Activated CD8-positive, alpha-beta T cell treated with anti-CD3 and anti-CD28 coated beads, Interleukin-2, amount 10 ng/mL, durations not matched to agents 7 days and 5 days (primary cell): ENCODE measurements at regions not wholly inside any gene's neighbourhood (a gene's known extent, or its start where the extent isn't known, plus 50 kb on each side); places are given as distances from the start of the nearest gene placed in this dataset.
"Not testable (repeated sequence)": the region's sequence is repeated elsewhere in the genome, so short reads cannot be mapped to it uniquely, and the experiment has no call there.

ENCODE experiments used
- ATAC-seq: fragments of 150-1000 bp; cut with Tn5 transposase; one replicate; pipeline ENCODE4 v1.10.0; 2021; ENCODE audit warnings: moderate library complexity
- CTCF ChIA-PET: fragments of 350-600 bp; sonication (Branson Sonifier 250); formaldehyde crosslinking; loops from one replicate; lab custom pipeline; 2021; ENCODE audit warnings: antibody characterized with exemption; lab: Charles Lee
- POLR2A ChIA-PET: fragments of 350-600 bp; sonication (Branson Sonifier 250); formaldehyde crosslinking; loops from one replicate; lab custom pipeline; 2021; ENCODE audit warnings: antibody characterized with exemption; lab: Charles Lee
- DNase-seq: peaks from one replicate; pipeline ENCODE4 v3.0.0-alpha.2; 2020
- H3K27ac Mint-ChIP-seq: one replicate; pipeline ENCODE4 v1.8.0; 2021; ENCODE audit warnings: mild to moderate bottlenecking, mixed read lengths
- H3K27me3 Mint-ChIP-seq: one replicate; pipeline ENCODE4 v1.8.0; 2021; ENCODE audit warnings: low read depth, mixed read lengths
- H3K36me3 Mint-ChIP-seq: one replicate; pipeline ENCODE4 v1.8.0; 2021; ENCODE audit warnings: low read depth, mixed read lengths
- H3K4me1 Mint-ChIP-seq: one replicate; pipeline ENCODE4 v1.8.0; 2021; ENCODE audit warnings: low read depth, mixed read lengths
- H3K4me3 Mint-ChIP-seq: one replicate; pipeline ENCODE4 v1.8.0; 2021; ENCODE audit warnings: mild to moderate bottlenecking, mixed read lengths
- H3K9me3 Mint-ChIP-seq: one replicate; pipeline ENCODE4 v1.8.0; 2022; ENCODE audit warnings: mixed read lengths; ENCODE audit not compliant: insufficient read depth

DNA sequence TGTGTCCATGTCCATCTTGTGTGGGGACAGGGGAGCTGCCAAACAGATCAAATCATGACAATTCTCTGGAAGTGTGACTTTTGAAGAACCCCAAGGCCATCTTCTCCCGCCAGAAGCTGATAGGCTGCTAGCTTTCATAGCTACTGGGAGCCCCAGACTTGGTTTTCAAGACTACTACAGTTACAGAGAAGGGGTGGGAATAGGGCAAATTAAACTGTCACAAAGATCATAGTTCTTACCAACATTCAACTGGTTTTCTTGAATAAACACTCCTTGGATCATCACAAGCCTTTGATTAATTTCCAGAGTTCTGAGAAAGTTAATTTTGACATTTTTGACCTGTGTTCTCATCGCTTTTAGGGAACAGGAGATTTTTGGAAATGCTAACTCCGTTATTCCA lies 67.8 kb upstream of the FARP1 start:
- ChIA-PET POLR2A (no interaction called here), CTCF (no interaction called here)
- Mint-ChIP-seq H3K36me3 (no peaks in the 10 kb centered on the region), H3K9me3 (no peaks in the 10 kb centered on the region), H3K4me3 (no peak overlapping the region), H3K27ac (no peak overlapping the region), H3K4me1 (no peaks in the 10 kb centered on the region), H3K27me3 (no peaks in the 10 kb centered on the region)
- ATAC-seq (no peak), DNase-seq (no peak)

DNA sequence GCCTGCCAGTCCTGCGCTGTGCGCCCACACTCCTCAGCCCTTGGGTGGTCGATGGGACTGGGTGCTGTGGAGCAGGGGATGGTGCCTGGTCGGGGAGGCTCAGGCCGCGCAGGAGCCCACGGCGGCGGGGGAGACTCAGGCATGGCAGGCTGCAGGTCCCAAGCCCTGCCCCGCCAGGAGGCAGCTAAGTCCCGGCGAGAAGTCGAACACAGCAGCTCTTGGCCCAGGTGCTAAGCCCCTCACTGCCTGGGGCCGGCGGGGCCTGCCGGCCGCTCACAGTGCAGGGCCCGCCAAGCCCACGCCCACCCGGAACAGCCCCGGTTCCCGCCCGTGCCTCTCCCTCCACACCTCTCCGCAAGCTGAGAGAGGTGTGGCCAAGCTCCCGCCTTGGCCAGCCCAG lies 66.6 kb upstream of the FARP1 start:
- H3K27me3 Mint-ChIP-seq, H3K4me1 Mint-ChIP-seq, H3K27ac Mint-ChIP-seq, H3K4me3 Mint-ChIP-seq, H3K36me3 Mint-ChIP-seq, POLR2A ChIA-PET, CTCF ChIA-PET, ATAC-seq, DNase-seq, H3K9me3 Mint-ChIP-seq: not testable (repeated sequence)

GRCh38 chr13:98080280-98080679 lies 62.6 kb upstream of the FARP1 start:
- Mint-ChIP-seq H3K9me3 (no peaks in the 10 kb centered on the region), H3K27me3 (no peaks in the 10 kb centered on the region), H3K27ac (no peak overlapping the region), H3K36me3 (no peaks in the 10 kb centered on the region), H3K4me3 (no peak overlapping the region), H3K4me1 (no peaks in the 10 kb centered on the region)
- ATAC-seq (no peak), DNase-seq (no peak)
- CTCF ChIA-PET: no interaction called here
- POLR2A ChIA-PET: no interaction called here

DNA sequence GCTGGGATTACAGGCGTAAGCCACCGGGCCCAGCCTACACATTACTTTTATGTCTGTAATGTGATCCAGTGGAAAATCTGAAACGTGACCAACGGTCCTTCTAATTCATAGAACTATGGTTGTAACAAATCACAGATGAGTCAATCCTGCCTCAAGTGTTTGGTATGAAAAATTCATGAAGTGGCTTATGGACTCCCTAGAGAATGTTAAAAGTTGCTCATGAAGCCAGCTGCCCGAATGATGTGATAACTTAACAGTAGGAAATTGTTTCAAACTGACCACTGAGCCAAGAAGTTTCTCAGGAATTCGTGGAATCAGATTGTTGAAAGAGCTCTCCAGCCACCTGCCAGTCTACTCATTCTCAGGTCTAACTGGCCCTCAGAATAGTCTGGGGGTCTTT lies 59.4 kb upstream of the FARP1 start:
- Mint-ChIP-seq H3K36me3 (no peaks in the 10 kb centered on the region), H3K27me3 (no peaks in the 10 kb centered on the region), H3K4me3 (no peak overlapping the region), H3K9me3 (no peaks in the 10 kb centered on the region), H3K27ac (no peak overlapping the region), H3K4me1 (no peaks in the 10 kb centered on the region)
- ChIA-PET CTCF (no interaction called here), POLR2A (no interaction called here)
- no peak for DNase-seq
- ATAC-seq: no peak

GRCh38 chr13:98083936-98084335 lies 59.0 kb upstream of the FARP1 start:
- no peaks in the 10 kb centered on the region for H3K4me1 Mint-ChIP-seq
- ATAC-seq (no peak), DNase-seq (no peak)
- H3K27me3 Mint-ChIP-seq: no peaks in the 10 kb centered on the region
- H3K9me3 Mint-ChIP-seq: no peaks in the 10 kb centered on the region
- no peak overlapping the region for H3K27ac Mint-ChIP-seq
- ChIA-PET POLR2A (no interaction called here), CTCF (no interaction called here)
- H3K36me3 Mint-ChIP-seq: no peaks in the 10 kb centered on the region
- no peak overlapping the region for H3K4me3 Mint-ChIP-seq

- ChIA-PET POLR2A (no interaction called here), CTCF (no interaction called here)
- ATAC-seq (no peak), DNase-seq (no peak)
- Mint-ChIP-seq H3K9me3 (no peaks in the 10 kb centered on the region), H3K27me3 (peaks cover 2% of the 10 kb centered on the region), H3K36me3 (no peaks in the 10 kb centered on the region), H3K4me1 (no peaks in the 10 kb centered on the region), H3K4me3 (no peak overlapping the region), H3K27ac (no peak overlapping the region)
Observed at GRCh38 chr13:98089246-98089645, 53.6 kb upstream of the FARP1 start.

GRCh38 chr13:98092888-98093287 lies 50.0 kb upstream of the FARP1 start:
- no peak overlapping the region for H3K27ac Mint-ChIP-seq
- H3K9me3 Mint-ChIP-seq: no peaks in the 10 kb centered on the region
- H3K36me3 Mint-ChIP-seq: no peaks in the 10 kb centered on the region

More at GRCh38 chr13:98092888-98093287, 50.0 kb upstream of the FARP1 start:
- CTCF ChIA-PET: no interaction called here
- ATAC-seq (no peak), DNase-seq (no peak)
- Mint-ChIP-seq H3K27me3 (peaks cover 2% of the 10 kb centered on the region), H3K4me3 (no peak overlapping the region), H3K4me1 (no peaks in the 10 kb centered on the region)
- POLR2A ChIA-PET: interaction anchor here (0.6 kb wide), 1 partner anchor 23 kb away, joined by 3 read pairs; no protein-coding TSS in a partner anchor
